NT2/D1 (cell line): ENCODE measurements at regions not wholly inside any gene's neighbourhood (a gene's known extent, or its start where the extent isn't known, plus 50 kb on each side); places are given as distances from the start of the nearest gene placed in this dataset.

Experiments
- SUZ12 ChIP-seq: IDR thresholded peaks from 2 replicates; pipeline ENCODE4 v1.6.1; 2011; ENCODE audit not compliant: insufficient read length, insufficient read depth; ENCODE audit errors: extremely low read depth
- YY1 ChIP-seq: IDR thresholded peaks from 2 replicates; pipeline ENCODE4 v1.6.1; 2011; ENCODE audit not compliant: insufficient read length, insufficient read depth
- ZNF274 ChIP-seq: IDR thresholded peaks from 2 replicates; pipeline ENCODE4 v1.6.1; 2011; ENCODE audit warnings: mild to moderate bottlenecking, low read depth, low read length

- no peak for TF ChIP-seq YY1
- no peak for TF ChIP-seq SUZ12
- TF ChIP-seq ZNF274: no peak
Measured at GRCh38 chr7:9026121-9026520, 592.7 kb downstream of the NXPH1 start.
